Suprapubic skin (tissue), 4 donors: ENCODE measurements at regions not wholly inside any gene's neighbourhood (a gene's known extent, or its start where the extent isn't known, plus 50 kb on each side); places are given as distances from the start of the nearest gene placed in this dataset.

Source experiments
- DNase-seq, 2 donors: peaks; one replicate each; pipeline ENCODE4 v3.0.0-alpha.2; 2019; ENCODE audit warnings: low spot score in 2 of 2
- H3K27ac ChIP-seq: fragments of 200-600 bp; sonication (generic); one replicate; pipeline ENCODE4 v1.5.1; 2019
- H3K27me3 ChIP-seq: fragments of 200-600 bp; sonication (generic); one replicate; pipeline ENCODE4 v1.5.1; 2019
- H3K36me3 ChIP-seq: fragments of 200-600 bp; sonication (generic); one replicate; pipeline ENCODE4 v1.5.1; 2019
- H3K4me1 ChIP-seq: fragments of 200-600 bp; sonication (generic); one replicate; pipeline ENCODE4 v1.5.1; 2019
- H3K4me3 ChIP-seq: fragments of 200-600 bp; sonication (generic); one replicate; pipeline ENCODE4 v1.5.1; 2019; ENCODE audit warnings: mild to moderate bottlenecking
- H3K9me3 ChIP-seq: fragments of 200-600 bp; sonication (generic); one replicate; pipeline ENCODE4 v1.5.1; 2019
- EP300 ChIP-seq: sonication (generic); formaldehyde crosslinking; IDR thresholded peaks from one replicate; pipeline ENCODE4 v1.6.1; 2017; ENCODE audit warnings: antibody characterized with exemption
- POLR2A ChIP-seq, 2 donors: fragments of 450-650 bp; IDR thresholded peaks; one replicate each; pipeline ENCODE4 v1.6.1; 2017; ENCODE audit warnings: antibody characterized with exemption in 2 of 2, mild to moderate bottlenecking in 2 of 2, moderate library complexity in 2 of 2
- POLR2AphosphoS5 ChIP-seq, 3 donors: sonication (generic); formaldehyde crosslinking; IDR thresholded peaks; one replicate each; pipeline ENCODE4 v1.6.1; 2017; ENCODE audit warnings: antibody characterized with exemption in 3 of 3
- WGBS: methylation state at CpG from one replicate; pipeline ENCODE4 v1.1.5; 2018; 5-methylcytosine and 5-hydroxymethylcytosine counted together
- TF ChIP-seq, protein P1 (sequence below), 2 donors: fragments of 200-600 bp in 1 of 2; fragments of 450-650 bp in 1 of 2; sonication (generic) in 1 of 2; IDR thresholded peaks; one replicate each; pipeline ENCODE4 v1.5.1; 2016 to 2019; ENCODE audit warnings: antibody characterized with exemption in 2 of 2, mild to moderate bottlenecking in 1 of 2, moderate library complexity in 1 of 2

DNA sequence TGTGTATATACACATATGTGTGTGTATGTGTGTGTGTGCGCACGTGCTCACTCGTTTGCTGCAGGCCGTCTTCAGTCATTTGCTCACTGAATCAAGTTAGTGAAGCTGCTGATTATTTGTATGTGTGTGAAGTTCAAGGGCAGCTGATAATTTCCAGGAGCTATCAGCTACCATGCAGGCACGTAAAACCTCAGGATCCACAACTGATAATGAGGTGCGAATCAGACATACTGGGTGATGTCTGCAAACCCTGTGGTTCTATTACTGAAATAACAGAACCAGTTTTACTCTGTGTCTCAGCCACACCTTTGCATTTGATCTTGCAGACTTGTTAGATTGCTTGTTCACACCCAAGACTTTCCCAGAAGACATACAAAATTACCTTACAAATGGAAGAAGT lies 257.6 kb downstream of the TAF11L14 start:
- Histone ChIP-seq H3K36me3 (no peaks in the 10 kb centered on the region), H3K4me1 (peaks cover 15% of the 10 kb centered on the region), H3K27ac (no peak overlapping the region), H3K27me3 (no peaks in the 10 kb centered on the region), H3K4me3 (no peak overlapping the region), H3K9me3 (no peaks in the 10 kb centered on the region)
- DNase-seq, result no peak
- TF ChIP-seq POLR2AphosphoS5 (IDR thresholded peaks at IDR 0.05) (no peak), POLR2A (IDR thresholded peaks at IDR 0.05) (no peak), EP300 (no peak)
- TF ChIP-seq, protein P1, sequence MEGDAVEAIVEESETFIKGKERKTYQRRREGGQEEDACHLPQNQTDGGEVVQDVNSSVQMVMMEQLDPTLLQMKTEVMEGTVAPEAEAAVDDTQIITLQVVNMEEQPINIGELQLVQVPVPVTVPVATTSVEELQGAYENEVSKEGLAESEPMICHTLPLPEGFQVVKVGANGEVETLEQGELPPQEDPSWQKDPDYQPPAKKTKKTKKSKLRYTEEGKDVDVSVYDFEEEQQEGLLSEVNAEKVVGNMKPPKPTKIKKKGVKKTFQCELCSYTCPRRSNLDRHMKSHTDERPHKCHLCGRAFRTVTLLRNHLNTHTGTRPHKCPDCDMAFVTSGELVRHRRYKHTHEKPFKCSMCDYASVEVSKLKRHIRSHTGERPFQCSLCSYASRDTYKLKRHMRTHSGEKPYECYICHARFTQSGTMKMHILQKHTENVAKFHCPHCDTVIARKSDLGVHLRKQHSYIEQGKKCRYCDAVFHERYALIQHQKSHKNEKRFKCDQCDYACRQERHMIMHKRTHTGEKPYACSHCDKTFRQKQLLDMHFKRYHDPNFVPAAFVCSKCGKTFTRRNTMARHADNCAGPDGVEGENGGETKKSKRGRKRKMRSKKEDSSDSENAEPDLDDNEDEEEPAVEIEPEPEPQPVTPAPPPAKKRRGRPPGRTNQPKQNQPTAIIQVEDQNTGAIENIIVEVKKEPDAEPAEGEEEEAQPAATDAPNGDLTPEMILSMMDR (IDR thresholded peaks at IDR 0.05), result no peak
- 82% methylated on average over 6 of the region's 6 CpGs for WGBS

DNA sequence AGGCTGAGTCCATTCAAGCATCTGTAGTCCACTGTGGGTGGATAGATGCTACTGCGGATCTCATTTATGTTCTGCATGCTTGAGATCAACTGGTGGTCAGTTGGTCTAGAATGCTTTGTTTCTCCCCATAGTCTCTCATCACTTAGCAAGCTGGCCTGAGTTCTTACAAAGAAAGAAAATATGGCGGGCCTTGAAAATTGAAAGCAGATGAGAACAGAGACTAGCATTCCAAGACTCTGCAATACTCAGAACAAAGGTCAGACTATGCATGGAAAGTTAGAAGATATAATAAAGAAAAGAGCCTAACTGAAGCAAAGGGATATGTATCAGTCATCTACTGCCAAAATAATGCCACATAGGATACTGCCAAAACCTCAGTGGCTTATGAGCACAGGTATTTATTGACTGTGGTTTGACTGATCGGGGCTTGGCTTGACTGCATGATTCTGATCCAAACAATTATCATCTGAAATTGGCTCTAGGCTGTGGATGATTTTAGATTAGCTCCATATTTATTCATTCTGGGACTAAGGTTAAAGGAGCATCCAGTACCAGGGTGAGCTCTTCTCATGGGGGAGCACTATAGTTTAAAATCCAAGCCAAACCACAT lies 258.9 kb downstream of the TAF11L14 start:
- no peak for DNase-seq
- Histone ChIP-seq H3K4me3 (no peak overlapping the region), H3K36me3 (no peaks in the 10 kb centered on the region), H3K27me3 (no peaks in the 10 kb centered on the region), H3K4me1 (peaks cover 28% of the 10 kb centered on the region), H3K27ac (no peak overlapping the region), H3K9me3 (no peaks in the 10 kb centered on the region)
- TF ChIP-seq, protein P1 (IDR thresholded peaks at IDR 0.05), result no peak
- TF ChIP-seq EP300 (no peak), POLR2AphosphoS5 (IDR thresholded peaks at IDR 0.05) (no peak)
- 58% methylated on average over 3 of the region's 3 CpGs for WGBS

DNA sequence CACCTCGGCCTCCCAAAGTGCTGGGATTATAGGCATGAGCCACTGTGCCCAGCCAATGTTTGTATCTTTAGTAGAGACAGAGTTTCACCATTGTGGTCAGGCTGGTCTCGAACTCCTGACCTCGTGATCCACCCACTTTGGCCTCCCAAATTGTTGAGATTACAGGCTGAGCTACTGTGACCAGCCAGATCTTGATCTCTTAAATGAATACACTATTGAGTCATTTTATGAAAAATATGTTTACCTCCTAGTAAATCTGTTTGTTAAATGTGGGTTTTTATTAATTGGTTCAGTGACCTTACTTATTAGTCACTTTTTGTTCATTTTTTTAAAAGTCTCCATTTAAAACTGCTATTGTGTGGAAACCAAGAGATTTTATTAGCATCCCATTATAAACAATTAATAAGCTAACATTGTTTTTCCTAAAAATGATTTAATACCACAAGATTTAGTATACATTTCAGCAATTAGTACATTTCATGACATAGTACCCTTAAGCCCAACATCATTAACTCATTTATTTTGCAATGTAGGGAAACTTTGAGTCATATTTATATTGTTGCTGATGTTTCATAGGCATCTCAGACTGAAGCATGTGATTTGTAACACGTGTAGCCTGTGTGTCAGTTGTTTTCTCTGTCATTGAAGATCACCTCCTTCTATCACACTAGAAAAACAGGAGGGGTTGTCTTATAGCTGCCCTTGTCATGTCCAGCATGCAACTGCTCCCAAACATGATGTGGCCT lies 261.2 kb downstream of the TAF11L14 start:
- 77% methylated on average over 4 of the region's 4 CpGs for WGBS
- H3K4me3 ChIP-seq, result no peak overlapping the region
- peaks cover 21% of the 10 kb centered on the region for H3K4me1 ChIP-seq
- H3K27ac ChIP-seq, result no peak overlapping the region
- no peaks in the 10 kb centered on the region for H3K27me3 ChIP-seq
- no peak for DNase-seq
- no peaks in the 10 kb centered on the region for H3K9me3 ChIP-seq
- TF ChIP-seq POLR2A (IDR thresholded peaks at IDR 0.05), result no peak
- TF ChIP-seq EP300, result no peak
- no peak for TF ChIP-seq POLR2AphosphoS5 (IDR thresholded peaks at IDR 0.05)
- no peaks in the 10 kb centered on the region for H3K36me3 ChIP-seq

DNA sequence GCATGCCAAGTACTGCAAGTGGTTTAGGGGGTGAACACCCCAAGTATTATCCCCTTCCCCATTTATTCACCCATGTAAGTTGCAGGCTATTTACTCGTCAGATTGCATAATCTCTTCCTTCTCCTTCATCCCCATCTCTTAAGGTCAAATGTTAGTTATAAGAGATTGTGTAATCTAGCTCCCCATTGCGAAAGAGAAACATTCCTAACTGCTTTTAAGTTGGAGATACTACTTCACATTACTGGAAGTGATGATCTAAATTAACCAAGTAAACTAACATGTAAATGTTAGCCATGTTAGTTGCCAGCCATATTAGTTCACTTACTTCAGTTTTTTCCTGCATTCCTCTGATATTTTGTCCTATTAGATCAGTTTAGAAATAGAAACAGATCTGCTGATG lies 262.3 kb downstream of the TAF11L14 start:
- no peaks in the 10 kb centered on the region for H3K27me3 ChIP-seq
- no peaks in the 10 kb centered on the region for H3K36me3 ChIP-seq
- peaks cover 21% of the 10 kb centered on the region for H3K4me1 ChIP-seq
- peak overlapping the region; percentile 45 for H3K27ac ChIP-seq
- H3K9me3 ChIP-seq, result no peaks in the 10 kb centered on the region
- peak in 2 of 3 donors; percentile 26 to 53 for TF ChIP-seq POLR2AphosphoS5 (IDR thresholded peaks at IDR 0.05)
- TF ChIP-seq, protein P1 (IDR thresholded peaks at IDR 0.05), result no peak
- DNase-seq, result no peak
- H3K4me3 ChIP-seq, result no peak overlapping the region
- 23% methylated on average over 2 of the region's 2 CpGs for WGBS

DNA sequence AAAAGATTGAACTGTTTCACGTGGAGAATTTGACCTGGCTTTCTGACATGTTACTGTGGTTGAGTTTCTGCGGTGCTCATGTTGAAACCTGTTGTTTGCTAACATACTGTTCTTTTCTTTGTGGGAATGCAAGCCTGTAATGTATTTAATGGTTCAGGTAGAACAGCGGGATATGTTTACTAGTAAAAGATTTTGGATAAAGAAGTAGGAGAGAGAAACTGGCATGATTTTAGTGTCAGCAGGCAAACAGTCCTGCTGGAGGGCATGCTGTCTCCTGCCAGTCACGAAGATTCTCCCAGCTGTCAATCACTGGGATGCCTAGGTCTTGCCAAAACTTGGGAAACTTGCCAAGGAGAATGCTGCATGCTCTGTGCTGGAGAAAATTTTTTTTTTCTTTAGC lies 263.5 kb downstream of the TAF11L14 start:
- no peak for DNase-seq
- 52% methylated on average over 4 of the region's 4 CpGs for WGBS
- Histone ChIP-seq H3K4me3 (no peak overlapping the region), H3K9me3 (no peaks in the 10 kb centered on the region), H3K27ac (no peak overlapping the region), H3K27me3 (no peaks in the 10 kb centered on the region), H3K4me1 (peaks cover 21% of the 10 kb centered on the region), H3K36me3 (no peaks in the 10 kb centered on the region)
- no peak for TF ChIP-seq POLR2AphosphoS5 (IDR thresholded peaks at IDR 0.05)
- TF ChIP-seq POLR2A (IDR thresholded peaks at IDR 0.05), result no peak

DNA sequence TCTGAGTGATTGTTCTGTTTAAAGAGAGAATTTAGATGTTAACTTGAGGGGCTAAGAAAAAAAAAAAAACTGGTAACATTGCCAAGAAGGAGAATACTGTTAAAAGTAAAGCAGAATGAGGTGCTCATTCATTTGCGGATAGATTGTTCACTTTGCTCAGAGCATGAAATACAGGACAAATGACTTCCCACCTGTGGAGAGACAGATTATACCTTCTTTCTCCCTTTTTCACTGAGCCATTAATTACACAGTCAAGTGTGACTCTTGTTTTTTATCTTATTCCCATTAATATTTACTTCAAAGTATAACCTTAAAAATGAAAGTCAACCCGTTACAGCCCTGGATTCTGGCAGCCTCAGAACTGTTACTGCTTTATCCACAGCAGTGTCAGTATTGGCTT lies 264.5 kb downstream of the TAF11L14 start:
- TF ChIP-seq EP300, result no peak
- WGBS, result 65% methylated on average over 2 of the region's 2 CpGs
- DNase-seq, result no peak

More for the DNA sequence above, 264.5 kb downstream of the TAF11L14 start:
- H3K9me3 ChIP-seq, result no peaks in the 10 kb centered on the region
- H3K27ac ChIP-seq, result no peak overlapping the region
- no peaks in the 10 kb centered on the region for H3K27me3 ChIP-seq
- H3K36me3 ChIP-seq, result no peaks in the 10 kb centered on the region
- no peak overlapping the region for H3K4me3 ChIP-seq
- H3K4me1 ChIP-seq, result peaks cover 21% of the 10 kb centered on the region
